Adrenal gland (tissue), 5 donors: ENCODE measurements at regions not wholly inside any gene's neighbourhood (a gene's known extent, or its start where the extent isn't known, plus 50 kb on each side); places are given as distances from the start of the nearest gene placed in this dataset.

Experiments used
- CTCF ChIP-seq, 6 experiments: fragments of 450-650 bp in 4 of 6; fragments of 200-600 bp in 2 of 6; sonication (generic) in 1 of 6; IDR thresholded peaks; 1 replicate in 5 of 6; 2 replicates in 1 of 6; pipeline versions ENCODE4 v1.5.1 to v1.8.0; 2016 to 2021; ENCODE audit warnings: antibody characterized with exemption in 6 of 6, mild to moderate bottlenecking in 2 of 6, moderate library complexity in 1 of 6
- POLR2A ChIP-seq, 2 donors: fragments of 450-650 bp; IDR thresholded peaks; one replicate each; pipeline ENCODE4 v1.6.1; 2017; ENCODE audit warnings: antibody characterized with exemption in 2 of 2, mild to moderate bottlenecking in 2 of 2, moderate library complexity in 1 of 2
- donor health status: DM: no; HTN: no; CAD: no.

DNA sequence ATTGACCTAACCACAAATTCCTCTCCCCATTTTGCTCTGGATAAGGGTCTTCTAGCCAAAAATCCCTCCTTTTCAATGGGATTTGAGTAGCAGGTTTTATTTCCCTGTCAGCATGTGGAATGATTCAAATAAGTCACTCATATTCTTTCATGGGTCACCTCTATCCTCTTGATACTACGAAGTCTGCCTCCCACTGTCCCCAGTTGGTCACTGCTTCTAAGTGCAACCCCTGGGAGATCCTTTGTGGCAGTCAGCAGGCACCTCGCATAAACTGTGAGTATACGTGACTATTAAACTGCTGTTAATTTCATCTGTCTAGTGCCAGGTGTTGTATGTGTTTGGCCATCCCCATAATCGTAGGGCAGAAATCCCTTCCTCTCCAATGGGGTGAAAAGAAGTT is 1667.9 kb upstream of the PCDH7 start:
- TF ChIP-seq CTCF (IDR thresholded peaks at IDR 0.05) (no peak), POLR2A (IDR thresholded peaks at IDR 0.05) (no peak)
